Endothelial cell of umbilical vein (primary cell): ENCODE measurements at regions not wholly inside any gene's neighbourhood (a gene's known extent, or its start where the extent isn't known, plus 50 kb on each side); places are given as distances from the start of the nearest gene placed in this dataset.

Experiments
- JUN ChIP-seq: IDR thresholded peaks from 2 replicates; pipeline ENCODE4 v1.6.1; 2011; ENCODE audit warnings: borderline replicate concordance, low read depth; ENCODE audit not compliant: insufficient read length, insufficient read depth
- POLR2A ChIP-seq: IDR thresholded peaks from 2 replicates; pipeline ENCODE4 v1.6.1; 2012; ENCODE audit warnings: low read depth, mild to moderate bottlenecking, control low read depth, low read length
- TF ChIP-seq, protein P1 (sequence below), 2 donors: IDR thresholded peaks; 1 replicate in 1 of 2; 2 replicates in 1 of 2; pipeline ENCODE4 v1.5.1; 2011; ENCODE audit warnings: low read length in 2 of 2, mild to moderate bottlenecking in 2 of 2, moderate library complexity in 2 of 2, control low read depth in 1 of 2, inconsistent platforms in 1 of 2, low read depth in 1 of 2; ENCODE audit not compliant: insufficient read depth in 1 of 2; ENCODE audit errors: extremely low read depth in 1 of 2

GRCh38 chr5:152673601-152674000 lies 268.5 kb upstream of the NMUR2 start:
- TF ChIP-seq POLR2A = no peak
- TF ChIP-seq, protein P1, sequence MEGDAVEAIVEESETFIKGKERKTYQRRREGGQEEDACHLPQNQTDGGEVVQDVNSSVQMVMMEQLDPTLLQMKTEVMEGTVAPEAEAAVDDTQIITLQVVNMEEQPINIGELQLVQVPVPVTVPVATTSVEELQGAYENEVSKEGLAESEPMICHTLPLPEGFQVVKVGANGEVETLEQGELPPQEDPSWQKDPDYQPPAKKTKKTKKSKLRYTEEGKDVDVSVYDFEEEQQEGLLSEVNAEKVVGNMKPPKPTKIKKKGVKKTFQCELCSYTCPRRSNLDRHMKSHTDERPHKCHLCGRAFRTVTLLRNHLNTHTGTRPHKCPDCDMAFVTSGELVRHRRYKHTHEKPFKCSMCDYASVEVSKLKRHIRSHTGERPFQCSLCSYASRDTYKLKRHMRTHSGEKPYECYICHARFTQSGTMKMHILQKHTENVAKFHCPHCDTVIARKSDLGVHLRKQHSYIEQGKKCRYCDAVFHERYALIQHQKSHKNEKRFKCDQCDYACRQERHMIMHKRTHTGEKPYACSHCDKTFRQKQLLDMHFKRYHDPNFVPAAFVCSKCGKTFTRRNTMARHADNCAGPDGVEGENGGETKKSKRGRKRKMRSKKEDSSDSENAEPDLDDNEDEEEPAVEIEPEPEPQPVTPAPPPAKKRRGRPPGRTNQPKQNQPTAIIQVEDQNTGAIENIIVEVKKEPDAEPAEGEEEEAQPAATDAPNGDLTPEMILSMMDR (IDR thresholded peaks at IDR 0.05; ENCODE audit: extremely low read depth in 1 of 2, insufficient read depth in 1 of 2, low read depth in 1 of 2, low read length in 2 of 2) = no peak
- no peak for TF ChIP-seq JUN
